Keratinocyte (primary cell): ENCODE measurements at regions not wholly inside any gene's neighbourhood (a gene's known extent, or its start where the extent isn't known, plus 50 kb on each side); places are given as distances from the start of the nearest gene placed in this dataset.

ENCODE experiments used
- EZH2 ChIP-seq: IDR thresholded peaks from one replicate; pipeline ENCODE4 v1.6.1; 2012; ENCODE audit warnings: inconsistent platforms, mild to moderate bottlenecking, low read length, moderate library complexity
- TF ChIP-seq, protein P1 (sequence below), 3 experiments: IDR thresholded peaks in 1 of 3; conservative IDR thresholded peaks in 1 of 3; optimal IDR thresholded peaks in 1 of 3; 2 replicates in 2 of 3; 3 replicates in 1 of 3; pipeline versions ENCODE3 to v1.5.1; 2011; ENCODE audit warnings: low read length in 3 of 3, mild to moderate bottlenecking in 3 of 3, moderate library complexity in 2 of 3, control low read depth in 1 of 3, inconsistent platforms in 1 of 3; ENCODE audit not compliant: insufficient read depth in 2 of 3; ENCODE audit errors: extremely low read depth in 1 of 3

GRCh38 chr5:4023753-4024335 lies 428.2 kb downstream of the IRX1 start:
- no peak for TF ChIP-seq EZH2
- TF ChIP-seq, protein P1, sequence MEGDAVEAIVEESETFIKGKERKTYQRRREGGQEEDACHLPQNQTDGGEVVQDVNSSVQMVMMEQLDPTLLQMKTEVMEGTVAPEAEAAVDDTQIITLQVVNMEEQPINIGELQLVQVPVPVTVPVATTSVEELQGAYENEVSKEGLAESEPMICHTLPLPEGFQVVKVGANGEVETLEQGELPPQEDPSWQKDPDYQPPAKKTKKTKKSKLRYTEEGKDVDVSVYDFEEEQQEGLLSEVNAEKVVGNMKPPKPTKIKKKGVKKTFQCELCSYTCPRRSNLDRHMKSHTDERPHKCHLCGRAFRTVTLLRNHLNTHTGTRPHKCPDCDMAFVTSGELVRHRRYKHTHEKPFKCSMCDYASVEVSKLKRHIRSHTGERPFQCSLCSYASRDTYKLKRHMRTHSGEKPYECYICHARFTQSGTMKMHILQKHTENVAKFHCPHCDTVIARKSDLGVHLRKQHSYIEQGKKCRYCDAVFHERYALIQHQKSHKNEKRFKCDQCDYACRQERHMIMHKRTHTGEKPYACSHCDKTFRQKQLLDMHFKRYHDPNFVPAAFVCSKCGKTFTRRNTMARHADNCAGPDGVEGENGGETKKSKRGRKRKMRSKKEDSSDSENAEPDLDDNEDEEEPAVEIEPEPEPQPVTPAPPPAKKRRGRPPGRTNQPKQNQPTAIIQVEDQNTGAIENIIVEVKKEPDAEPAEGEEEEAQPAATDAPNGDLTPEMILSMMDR (optimal IDR thresholded peaks at IDR 0.05 in 1 of 3, IDR thresholded peaks at IDR 0.05 in 1 of 3, conservative IDR thresholded peaks at IDR 0.05 in 1 of 3; ENCODE audit: extremely low read depth in 1 of 3, insufficient read depth in 2 of 3, low read length in 3 of 3) = no peak
